DND-41 (cell line): ENCODE measurements at regions not wholly inside any gene's neighbourhood (a gene's known extent, or its start where the extent isn't known, plus 50 kb on each side); places are given as distances from the start of the nearest gene placed in this dataset.

Experiments used
- EZH2 ChIP-seq: IDR thresholded peaks from 3 replicates; pipeline ENCODE4 v1.6.1; 2012; ENCODE audit warnings: borderline replicate concordance, low read depth, mild to moderate bottlenecking, moderate library complexity, low read length, inconsistent platforms; ENCODE audit not compliant: severe bottlenecking
- TF ChIP-seq, protein P1 (sequence below): IDR thresholded peaks from 2 replicates; pipeline ENCODE4 v1.5.1; 2012; ENCODE audit warnings: borderline replicate concordance, low read length, moderate library complexity, mild to moderate bottlenecking; ENCODE audit not compliant: poor library complexity, severe bottlenecking; ENCODE audit errors: extremely low read depth

DNA sequence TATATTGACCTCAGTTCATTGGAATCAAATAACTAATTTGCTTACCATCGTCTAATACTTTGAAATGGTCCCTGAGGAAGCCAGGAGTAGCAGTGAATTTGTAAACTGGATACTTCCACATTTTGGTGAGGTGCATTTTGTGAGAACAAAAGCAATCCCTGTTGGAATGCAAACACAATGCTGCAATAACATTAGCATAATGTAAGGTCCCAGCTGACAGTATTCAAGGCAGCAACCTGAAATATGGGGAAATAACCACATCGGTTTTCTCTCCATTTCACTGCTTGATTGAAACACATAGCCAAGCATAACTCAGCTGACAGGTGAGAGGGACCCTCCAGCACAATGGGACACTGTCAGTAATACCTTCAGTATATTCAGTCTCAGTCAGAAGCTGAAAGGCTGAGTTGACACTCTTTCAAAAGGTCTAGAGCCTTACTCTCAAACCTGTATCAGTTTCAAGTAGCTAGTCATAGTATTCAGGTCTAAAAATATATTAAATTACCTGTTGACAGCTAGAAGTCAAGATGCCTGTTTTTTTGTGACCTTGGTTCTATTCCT, 1311.9 kb upstream of the NRXN1 start:
- TF ChIP-seq, protein P1, sequence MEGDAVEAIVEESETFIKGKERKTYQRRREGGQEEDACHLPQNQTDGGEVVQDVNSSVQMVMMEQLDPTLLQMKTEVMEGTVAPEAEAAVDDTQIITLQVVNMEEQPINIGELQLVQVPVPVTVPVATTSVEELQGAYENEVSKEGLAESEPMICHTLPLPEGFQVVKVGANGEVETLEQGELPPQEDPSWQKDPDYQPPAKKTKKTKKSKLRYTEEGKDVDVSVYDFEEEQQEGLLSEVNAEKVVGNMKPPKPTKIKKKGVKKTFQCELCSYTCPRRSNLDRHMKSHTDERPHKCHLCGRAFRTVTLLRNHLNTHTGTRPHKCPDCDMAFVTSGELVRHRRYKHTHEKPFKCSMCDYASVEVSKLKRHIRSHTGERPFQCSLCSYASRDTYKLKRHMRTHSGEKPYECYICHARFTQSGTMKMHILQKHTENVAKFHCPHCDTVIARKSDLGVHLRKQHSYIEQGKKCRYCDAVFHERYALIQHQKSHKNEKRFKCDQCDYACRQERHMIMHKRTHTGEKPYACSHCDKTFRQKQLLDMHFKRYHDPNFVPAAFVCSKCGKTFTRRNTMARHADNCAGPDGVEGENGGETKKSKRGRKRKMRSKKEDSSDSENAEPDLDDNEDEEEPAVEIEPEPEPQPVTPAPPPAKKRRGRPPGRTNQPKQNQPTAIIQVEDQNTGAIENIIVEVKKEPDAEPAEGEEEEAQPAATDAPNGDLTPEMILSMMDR, result no peak
- no peak for TF ChIP-seq EZH2
